ENCODE measurements at regions not wholly inside any gene's neighbourhood (a gene's known extent, or its start where the extent isn't known, plus 50 kb on each side); places are given as distances from the start of the nearest gene placed in this dataset.

DNA sequence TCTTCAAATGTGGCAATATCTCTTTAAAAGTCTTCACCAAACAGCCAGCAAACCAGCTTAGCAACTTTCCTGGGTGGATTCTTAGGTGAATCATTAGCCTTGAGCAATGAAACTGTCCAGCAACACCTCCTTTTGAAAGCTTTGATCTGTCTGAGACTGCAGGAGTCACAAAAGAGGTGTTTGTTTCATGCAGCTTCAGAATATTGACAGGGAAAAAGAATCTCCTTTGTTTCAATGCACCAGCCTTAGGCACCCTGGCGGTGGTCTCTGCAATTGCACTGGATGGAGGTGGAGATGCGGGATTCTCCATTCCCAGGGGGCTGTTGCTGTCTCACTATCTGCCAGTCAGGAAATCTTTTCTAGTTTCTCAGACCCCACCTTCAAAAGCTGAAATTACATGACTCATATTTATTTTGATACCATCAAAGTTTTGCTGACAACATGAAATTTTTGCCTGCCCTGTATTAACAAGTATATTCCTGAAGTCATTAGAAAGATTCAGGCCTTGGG, 76.0 kb upstream of the DSG1 start:
- Mint-ChIP-seq H3K36me3 (ENCODE audit: unreplicated experiment) (no peaks in the 10 kb centered on the region), H3K27ac (ENCODE audit: unreplicated experiment) (no peak overlapping the region), H3K27me3 (ENCODE audit: unreplicated experiment) (no peaks in the 10 kb centered on the region), H3K4me1 (ENCODE audit: low read depth, unreplicated experiment) (peaks cover 4% of the 10 kb centered on the region), H3K4me3 (ENCODE audit: unreplicated experiment) (no peak overlapping the region), H3K9me3 (ENCODE audit: unreplicated experiment) (peaks cover 1% of the 10 kb centered on the region)
- DNase-seq = peak; percentile 85
- TF ChIP-seq, protein P1, sequence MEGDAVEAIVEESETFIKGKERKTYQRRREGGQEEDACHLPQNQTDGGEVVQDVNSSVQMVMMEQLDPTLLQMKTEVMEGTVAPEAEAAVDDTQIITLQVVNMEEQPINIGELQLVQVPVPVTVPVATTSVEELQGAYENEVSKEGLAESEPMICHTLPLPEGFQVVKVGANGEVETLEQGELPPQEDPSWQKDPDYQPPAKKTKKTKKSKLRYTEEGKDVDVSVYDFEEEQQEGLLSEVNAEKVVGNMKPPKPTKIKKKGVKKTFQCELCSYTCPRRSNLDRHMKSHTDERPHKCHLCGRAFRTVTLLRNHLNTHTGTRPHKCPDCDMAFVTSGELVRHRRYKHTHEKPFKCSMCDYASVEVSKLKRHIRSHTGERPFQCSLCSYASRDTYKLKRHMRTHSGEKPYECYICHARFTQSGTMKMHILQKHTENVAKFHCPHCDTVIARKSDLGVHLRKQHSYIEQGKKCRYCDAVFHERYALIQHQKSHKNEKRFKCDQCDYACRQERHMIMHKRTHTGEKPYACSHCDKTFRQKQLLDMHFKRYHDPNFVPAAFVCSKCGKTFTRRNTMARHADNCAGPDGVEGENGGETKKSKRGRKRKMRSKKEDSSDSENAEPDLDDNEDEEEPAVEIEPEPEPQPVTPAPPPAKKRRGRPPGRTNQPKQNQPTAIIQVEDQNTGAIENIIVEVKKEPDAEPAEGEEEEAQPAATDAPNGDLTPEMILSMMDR (IDR thresholded peaks at IDR 0.05; ENCODE audit: partially characterized antibody, unreplicated experiment) = peak; percentile 91

DNA sequence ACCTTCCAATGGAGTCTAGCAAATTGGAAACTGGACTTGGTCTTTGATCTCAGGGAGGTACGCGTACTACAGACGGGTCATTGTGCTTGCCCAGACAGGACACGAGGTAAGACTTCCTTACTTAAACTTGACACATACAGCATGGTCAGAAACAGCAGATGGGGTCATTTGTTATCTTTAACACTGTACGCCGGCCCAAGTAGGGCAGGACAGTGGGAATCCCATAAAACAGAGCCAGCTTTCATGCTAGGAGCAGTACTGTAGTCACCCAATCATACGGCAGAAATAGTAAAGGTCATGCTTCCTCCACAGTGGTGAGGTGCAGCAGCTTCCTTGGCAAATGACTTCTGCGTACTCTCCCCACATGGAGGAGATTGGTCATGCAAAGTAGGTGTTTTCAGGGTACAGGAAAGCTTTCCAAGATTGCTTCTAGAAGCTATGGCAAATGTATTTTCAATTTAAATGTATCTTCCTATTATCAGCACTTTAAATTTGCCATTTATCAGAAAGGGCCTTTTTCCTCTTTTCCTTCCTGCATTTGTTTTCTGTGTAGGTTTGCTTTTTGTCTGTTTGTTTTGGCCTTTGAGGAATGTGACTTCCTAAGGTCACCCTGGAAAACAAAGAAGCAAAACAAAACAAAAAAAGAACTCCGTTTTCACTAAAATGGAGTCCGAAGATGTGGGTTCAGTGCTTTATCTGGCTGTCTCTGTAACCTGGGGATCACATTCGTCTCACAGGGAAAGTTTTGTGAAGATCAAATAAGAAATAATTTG, 74.0 kb upstream of the DSG1 start:
- peaks cover 4% of the 10 kb centered on the region for H3K4me1 Mint-ChIP-seq (ENCODE audit: low read depth, unreplicated experiment)
- H3K4me3 Mint-ChIP-seq (ENCODE audit: unreplicated experiment) = no peak overlapping the region
- no peak for DNase-seq

DNA sequence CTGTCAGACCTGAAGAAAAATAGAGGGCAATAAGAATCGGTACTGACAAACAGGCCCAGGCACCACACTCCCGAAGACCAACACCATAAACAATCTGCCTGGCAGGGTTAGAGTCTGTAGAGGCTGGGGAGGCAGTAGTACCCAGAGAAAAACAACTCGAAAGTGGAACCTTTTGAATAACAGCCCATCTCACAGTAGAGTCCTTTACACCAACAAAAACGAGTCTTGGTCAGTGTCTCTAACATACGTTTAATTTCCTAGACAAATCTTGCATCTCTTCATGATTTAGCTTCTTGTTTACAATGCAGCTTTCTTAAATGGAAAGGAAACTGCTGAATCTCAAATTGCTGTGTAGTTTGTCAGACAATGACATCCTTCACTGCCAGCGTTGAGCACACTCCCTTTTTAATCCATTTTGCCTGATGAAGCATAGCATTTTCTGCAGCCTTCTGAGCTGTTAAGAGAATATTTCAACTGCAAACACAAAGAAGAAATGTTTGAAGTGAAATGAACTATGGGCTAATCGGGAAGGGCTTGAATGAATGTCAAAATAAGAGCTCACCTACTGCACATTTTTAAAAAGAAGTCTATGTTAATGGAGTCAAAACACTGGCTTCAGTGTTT, 73.1 kb upstream of the DSG1 start:
- H3K9me3 Mint-ChIP-seq (ENCODE audit: unreplicated experiment) = peaks cover 1% of the 10 kb centered on the region
- no peak overlapping the region for H3K4me3 Mint-ChIP-seq (ENCODE audit: unreplicated experiment)
- DNase-seq = no peak
- no peaks in the 10 kb centered on the region for H3K27me3 Mint-ChIP-seq (ENCODE audit: unreplicated experiment)
- H3K4me1 Mint-ChIP-seq (ENCODE audit: low read depth, unreplicated experiment) = peaks cover 4% of the 10 kb centered on the region
- TF ChIP-seq, protein P1 (IDR thresholded peaks at IDR 0.05; ENCODE audit: partially characterized antibody, unreplicated experiment) = no peak
- H3K36me3 Mint-ChIP-seq (ENCODE audit: unreplicated experiment) = no peaks in the 10 kb centered on the region
- no peak overlapping the region for H3K27ac Mint-ChIP-seq (ENCODE audit: unreplicated experiment)

More for the DNA sequence above, 74.0 kb upstream of the DSG1 start:
- Mint-ChIP-seq H3K27ac (ENCODE audit: unreplicated experiment) (no peak overlapping the region), H3K9me3 (ENCODE audit: unreplicated experiment) (peaks cover 1% of the 10 kb centered on the region), H3K27me3 (ENCODE audit: unreplicated experiment) (no peaks in the 10 kb centered on the region), H3K36me3 (ENCODE audit: unreplicated experiment) (no peaks in the 10 kb centered on the region)
- TF ChIP-seq, protein P1 (IDR thresholded peaks at IDR 0.05; ENCODE audit: partially characterized antibody, unreplicated experiment) = no peak

DNA sequence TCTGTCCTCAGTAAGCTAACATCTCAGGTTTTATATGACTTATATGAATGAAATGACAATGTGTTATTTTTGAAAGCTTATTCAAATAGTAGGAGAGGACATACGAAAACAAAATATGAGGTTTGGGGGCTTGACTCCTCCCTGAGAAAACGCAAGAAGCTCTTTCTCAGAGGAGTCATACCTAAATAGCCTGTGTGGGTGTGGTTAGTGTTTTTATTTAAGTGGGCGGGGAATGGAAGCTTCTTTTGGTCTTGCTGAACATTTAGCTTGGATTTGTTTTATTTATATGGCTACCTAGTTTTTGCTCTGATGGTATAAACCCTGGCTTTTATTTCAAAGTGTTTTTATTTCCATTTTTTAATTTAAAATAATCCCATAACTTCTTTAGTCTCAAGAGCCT, 72.1 kb upstream of the DSG1 start:
- Mint-ChIP-seq H3K36me3 (ENCODE audit: unreplicated experiment) (no peaks in the 10 kb centered on the region), H3K27ac (ENCODE audit: unreplicated experiment) (no peak overlapping the region), H3K9me3 (ENCODE audit: unreplicated experiment) (no peaks in the 10 kb centered on the region), H3K4me1 (ENCODE audit: low read depth, unreplicated experiment) (peaks cover 4% of the 10 kb centered on the region), H3K27me3 (ENCODE audit: unreplicated experiment) (no peaks in the 10 kb centered on the region), H3K4me3 (ENCODE audit: unreplicated experiment) (no peak overlapping the region)
- TF ChIP-seq, protein P1 (IDR thresholded peaks at IDR 0.05; ENCODE audit: partially characterized antibody, unreplicated experiment) = no peak
- no peak for DNase-seq

DNA sequence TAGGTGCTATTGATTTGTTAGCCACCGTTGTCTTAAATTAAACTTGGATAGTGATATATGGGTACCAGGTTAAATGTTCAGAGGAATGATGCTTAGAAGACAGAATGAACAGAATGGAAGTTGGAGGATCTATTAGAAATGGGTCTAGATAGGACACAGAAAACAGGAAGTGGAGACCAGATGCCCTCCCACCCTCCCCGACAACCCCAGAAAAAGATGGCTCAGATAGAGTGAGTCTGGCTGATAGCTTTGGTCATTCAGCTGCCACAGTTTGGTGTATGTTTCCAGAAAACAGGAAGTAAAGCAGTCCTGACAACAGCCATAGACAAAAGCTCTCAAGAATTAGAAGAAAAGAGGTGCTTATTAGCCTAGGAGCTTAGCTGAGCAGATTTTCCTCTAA, 71.5 kb upstream of the DSG1 start:
- Mint-ChIP-seq H3K36me3 (ENCODE audit: unreplicated experiment) (no peaks in the 10 kb centered on the region), H3K4me1 (ENCODE audit: low read depth, unreplicated experiment) (peaks cover 4% of the 10 kb centered on the region), H3K4me3 (ENCODE audit: unreplicated experiment) (no peak overlapping the region), H3K9me3 (ENCODE audit: unreplicated experiment) (no peaks in the 10 kb centered on the region), H3K27ac (ENCODE audit: unreplicated experiment) (no peak overlapping the region), H3K27me3 (ENCODE audit: unreplicated experiment) (no peaks in the 10 kb centered on the region)
- no peak for DNase-seq
- TF ChIP-seq, protein P1 (IDR thresholded peaks at IDR 0.05; ENCODE audit: partially characterized antibody, unreplicated experiment) = no peak
